GM12878 (cell line): ENCODE measurements at regions not wholly inside any gene's neighbourhood (a gene's known extent, or its start where the extent isn't known, plus 50 kb on each side); places are given as distances from the start of the nearest gene placed in this dataset.

Experiments
- ATAC-seq: fragments of 200-7000 bp; cut with Tn5 transposase; 3 replicates; pipeline ENCODE4 v1.9.1; 2020; ENCODE audit warnings: mild to moderate bottlenecking, moderate library complexity
- BruUV-seq: library from RNA; stranded (reverse); fragments of 400-500 nt; replicated peaks from 2 replicates; lab custom pipeline; 2021; lab: Mats Ljungman, UMichigan
- CTCF ChIA-PET: fragments of 300-600 bp; sonication (Branson Sonifier 250); formaldehyde crosslinking; extraction: SDS; loops from one replicate; lab custom pipeline; 2021; ENCODE audit warnings: inconsistent platforms; lab: Yijun Ruan, JAX
- POLR2A ChIA-PET: fragments of 350-600 bp; formaldehyde crosslinking; extraction: SDS; loops from one replicate; lab custom pipeline; 2021; ENCODE audit warnings: inconsistent platforms; lab: Charles Lee
- RAD21 ChIA-PET: fragments of 300-600 bp; sonication (Branson Sonifier 250); formaldehyde crosslinking; loops from one replicate; lab custom pipeline; 2023; ENCODE audit warnings: antibody characterized with exemption; ENCODE audit not compliant: unreplicated experiment; lab: Charles Lee
- SMC1A ChIA-PET: fragments of 300-600 bp; sonication (Branson Sonifier 250); formaldehyde crosslinking; loops from one replicate; lab custom pipeline; 2023; ENCODE audit not compliant: unreplicated experiment, uncharacterized antibody; lab: Charles Lee
- DNase-seq: peaks from one replicate; pipeline ENCODE4 v3.0.0-alpha.2; 2011; ENCODE audit warnings: low read depth, low spot score
- FAIRE-seq: peaks from 3 replicates; lab custom pipeline; 2011; peaks lifted over from hg19 to GRCh38; lab: Jason Lieb, UNC
- H2AFZ ChIP-seq: 2 replicates; pipeline ENCODE4 v1.6.0; 2011; ENCODE audit warnings: low read depth, low read length, control low read depth; ENCODE audit not compliant: control insufficient read depth
- H3K27ac ChIP-seq: 2 replicates; pipeline ENCODE4 v1.5.1; 2011; ENCODE audit warnings: control low read depth; ENCODE audit not compliant: control insufficient read depth, insufficient read depth
- H3K27me3 ChIP-seq, 2 experiments: replicated peaks in 1 of 2; 2 replicates each; pipeline versions ENCODE4 v1.6.0 to v1.6.1; 2011; ENCODE audit warnings: low read length in 1 of 2; ENCODE audit not compliant: control insufficient read depth in 2 of 2, insufficient read depth in 2 of 2
- H3K36me3 ChIP-seq, 2 experiments: 2 replicates each; pipeline ENCODE4 v1.5.1; 2011; ENCODE audit warnings: low read length in 1 of 2; ENCODE audit not compliant: control insufficient read depth in 2 of 2, insufficient read depth in 2 of 2
- H3K4me1 ChIP-seq: 2 replicates; pipeline ENCODE4 v1.6.1; 2011; ENCODE audit warnings: mild to moderate bottlenecking, low read length, moderate library complexity, mixed read lengths; ENCODE audit not compliant: control insufficient read depth, insufficient read depth
- H3K4me2 ChIP-seq: 2 replicates; pipeline ENCODE4 v1.6.0; 2011; ENCODE audit warnings: control low read depth; ENCODE audit not compliant: control insufficient read depth, insufficient read depth
- H3K4me3 ChIP-seq: fragments of 200-600 bp; sonication (generic); 2 replicates; pipeline ENCODE4 v1.5.1; 2016
- H3K79me2 ChIP-seq: 2 replicates; pipeline ENCODE4 v1.6.0; 2011; ENCODE audit warnings: low read length; ENCODE audit not compliant: control insufficient read depth, insufficient read depth
- H3K9ac ChIP-seq: 2 replicates; pipeline ENCODE4 v1.8.0; 2011; ENCODE audit warnings: low read length, control low read depth, mixed read lengths; ENCODE audit not compliant: control insufficient read depth, insufficient read depth
- H3K9me3 ChIP-seq: replicated peaks from 3 replicates; pipeline ENCODE4 v1.5.1; 2011; ENCODE audit warnings: mild to moderate bottlenecking, low read length; ENCODE audit not compliant: control insufficient read depth, insufficient read depth
- H4K20me1 ChIP-seq: 2 replicates; pipeline ENCODE4 v1.6.0; 2011; ENCODE audit not compliant: control insufficient read depth, insufficient read depth
- CREM ChIP-seq: IDR thresholded peaks from 2 replicates; pipeline ENCODE4 v1.6.1; 2014; ENCODE audit warnings: antibody characterized with exemption, low read depth
- LARP7 ChIP-seq: fragments of 450-650 bp; IDR thresholded peaks from 2 replicates; pipeline ENCODE4 v1.6.1; 2017; ENCODE audit warnings: mild to moderate bottlenecking
- NR2C1 ChIP-seq: fragments of 450-650 bp; IDR thresholded peaks from 2 replicates; pipeline ENCODE4 v1.6.1; 2017; ENCODE audit warnings: antibody characterized with exemption, mild to moderate bottlenecking, moderate library complexity
- POU2F2 ChIP-seq: IDR thresholded peaks from 3 replicates; pipeline ENCODE4 v1.6.1; 2011; ENCODE audit warnings: low read depth, mild to moderate bottlenecking, low read length, borderline replicate concordance
- SMC3 ChIP-seq: IDR thresholded peaks from 2 replicates; pipeline ENCODE4 v1.6.1; 2011; ENCODE audit warnings: low read length, improper control_type of control experiment, borderline replicate concordance
- YY1 ChIP-seq: IDR thresholded peaks from 2 replicates; pipeline ENCODE4 v1.6.1; 2011; ENCODE audit warnings: low read depth, mild to moderate bottlenecking, low read length
- WGBS: methylation state at CpG from one replicate; pipeline ENCODE4 v1.1.6; 2016; ENCODE audit warnings: low lambda C conversion rate; ENCODE audit not compliant: insufficient replicate concordance, insufficient coverage; ENCODE audit errors: missing lambda C conversion rate; 5-methylcytosine and 5-hydroxymethylcytosine counted together
- in situ Hi-C: fragments of 300-500 bp; cut with MboI; formaldehyde crosslinking; loops from 9 replicates; pipeline ENCODE4 v1.14.3; 2018; ENCODE audit warnings: mixed read lengths
- intact Hi-C: fragments of 100-400 bp; cut with micrococcal nuclease; formaldehyde crosslinking; loops from one replicate; pipeline ENCODE4 v1.14.2; 2022; ENCODE audit not compliant: unreplicated experiment
- TF ChIP-seq, protein P1 (sequence below): fragments of 450-650 bp; IDR thresholded peaks from 2 replicates; pipeline ENCODE4 v1.6.1; 2018; ENCODE audit warnings: mild to moderate bottlenecking, low read depth, moderate library complexity; ENCODE audit not compliant: partially characterized antibody
- TF ChIP-seq, protein P2 (sequence below): IDR thresholded peaks from 2 replicates; pipeline ENCODE4 v1.6.1; 2012; ENCODE audit warnings: low read depth, low read length, improper control_type of control experiment
- TF ChIP-seq, protein P3 (sequence below): fragments of 450-650 bp; IDR thresholded peaks from 2 replicates; pipeline ENCODE4 v1.6.1; 2017; ENCODE audit warnings: low read depth, mild to moderate bottlenecking, moderate library complexity
- TF ChIP-seq, protein P4 (sequence below): fragments of 450-650 bp; IDR thresholded peaks from 2 replicates; pipeline ENCODE4 v1.6.1; 2017; ENCODE audit warnings: mild to moderate bottlenecking, moderate library complexity
- TF ChIP-seq, protein P5 (sequence below): IDR thresholded peaks from 2 replicates; pipeline ENCODE4 v1.6.1; 2011; ENCODE audit warnings: low read depth, low read length, improper control_type of control experiment, borderline replicate concordance

DNA sequence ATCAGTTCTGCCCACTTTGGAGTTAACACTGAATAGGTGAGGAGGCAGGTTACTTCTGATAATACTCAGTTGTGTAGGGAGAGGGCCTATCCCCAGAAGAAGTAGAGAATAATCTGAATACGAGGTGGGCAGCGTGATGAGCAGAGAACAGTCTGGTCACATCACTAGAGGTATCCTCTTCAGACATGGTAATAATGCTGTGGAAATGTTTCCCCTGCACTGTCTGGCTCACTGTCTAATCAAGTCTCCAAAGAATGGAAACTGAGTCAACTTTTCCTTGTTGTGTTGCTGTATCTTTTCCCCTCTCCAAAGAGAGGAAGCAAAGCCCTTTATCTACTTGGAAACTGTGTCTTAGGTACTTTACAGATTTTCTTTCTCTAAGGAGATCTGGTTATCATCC lies 110.9 kb upstream of the ANKRD55 start (continued):
- TF ChIP-seq, protein P1, sequence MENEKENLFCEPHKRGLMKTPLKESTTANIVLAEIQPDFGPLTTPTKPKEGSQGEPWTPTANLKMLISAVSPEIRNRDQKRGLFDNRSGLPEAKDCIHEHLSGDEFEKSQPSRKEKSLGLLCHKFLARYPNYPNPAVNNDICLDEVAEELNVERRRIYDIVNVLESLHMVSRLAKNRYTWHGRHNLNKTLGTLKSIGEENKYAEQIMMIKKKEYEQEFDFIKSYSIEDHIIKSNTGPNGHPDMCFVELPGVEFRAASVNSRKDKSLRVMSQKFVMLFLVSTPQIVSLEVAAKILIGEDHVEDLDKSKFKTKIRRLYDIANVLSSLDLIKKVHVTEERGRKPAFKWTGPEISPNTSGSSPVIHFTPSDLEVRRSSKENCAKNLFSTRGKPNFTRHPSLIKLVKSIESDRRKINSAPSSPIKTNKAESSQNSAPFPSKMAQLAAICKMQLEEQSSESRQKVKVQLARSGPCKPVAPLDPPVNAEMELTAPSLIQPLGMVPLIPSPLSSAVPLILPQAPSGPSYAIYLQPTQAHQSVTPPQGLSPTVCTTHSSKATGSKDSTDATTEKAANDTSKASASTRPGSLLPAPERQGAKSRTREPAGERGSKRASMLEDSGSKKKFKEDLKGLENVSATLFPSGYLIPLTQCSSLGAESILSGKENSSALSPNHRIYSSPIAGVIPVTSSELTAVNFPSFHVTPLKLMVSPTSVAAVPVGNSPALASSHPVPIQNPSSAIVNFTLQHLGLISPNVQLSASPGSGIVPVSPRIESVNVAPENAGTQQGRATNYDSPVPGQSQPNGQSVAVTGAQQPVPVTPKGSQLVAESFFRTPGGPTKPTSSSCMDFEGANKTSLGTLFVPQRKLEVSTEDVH, result no peak
- TF ChIP-seq POU2F2 (no peak), YY1 (no peak)
- TF ChIP-seq, protein P2, sequence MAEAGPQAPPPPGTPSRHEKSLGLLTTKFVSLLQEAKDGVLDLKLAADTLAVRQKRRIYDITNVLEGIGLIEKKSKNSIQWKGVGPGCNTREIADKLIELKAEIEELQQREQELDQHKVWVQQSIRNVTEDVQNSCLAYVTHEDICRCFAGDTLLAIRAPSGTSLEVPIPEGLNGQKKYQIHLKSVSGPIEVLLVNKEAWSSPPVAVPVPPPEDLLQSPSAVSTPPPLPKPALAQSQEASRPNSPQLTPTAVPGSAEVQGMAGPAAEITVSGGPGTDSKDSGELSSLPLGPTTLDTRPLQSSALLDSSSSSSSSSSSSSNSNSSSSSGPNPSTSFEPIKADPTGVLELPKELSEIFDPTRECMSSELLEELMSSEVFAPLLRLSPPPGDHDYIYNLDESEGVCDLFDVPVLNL, result no peak
- TF ChIP-seq, all 136 proteins: peak for 0

DNA sequence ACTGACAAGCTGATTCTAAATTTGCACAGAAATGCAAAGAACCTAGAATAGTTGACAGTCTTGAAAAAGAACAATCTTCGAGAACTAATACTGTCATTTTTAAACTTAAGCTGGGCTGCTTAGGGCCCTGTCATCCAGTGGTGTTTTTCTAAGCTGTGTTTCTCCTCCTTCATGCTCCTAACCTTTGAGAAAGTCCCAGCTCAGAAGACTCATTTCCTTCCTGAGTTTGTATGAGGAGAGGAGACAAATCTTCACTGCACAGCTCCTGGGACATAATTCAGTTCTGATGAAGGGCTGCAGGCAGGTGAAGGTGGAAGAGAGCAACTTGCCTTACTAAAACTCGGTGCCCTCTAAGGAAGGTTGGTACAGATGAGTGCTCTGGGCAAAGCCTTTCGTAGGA lies 109.5 kb upstream of the ANKRD55 start:
- intact Hi-C loops, result no loop called here
- CTCF ChIA-PET, result interaction anchor here (1.1 to 1.9 kb wide), 3 partner anchors 27 to 29 kb away, joined by 3 to 6 read pairs (median 5); no protein-coding TSS in a partner anchor
- TF ChIP-seq SMC3, result no peak
- no peak for TF ChIP-seq LARP7
- TF ChIP-seq, protein P3, sequence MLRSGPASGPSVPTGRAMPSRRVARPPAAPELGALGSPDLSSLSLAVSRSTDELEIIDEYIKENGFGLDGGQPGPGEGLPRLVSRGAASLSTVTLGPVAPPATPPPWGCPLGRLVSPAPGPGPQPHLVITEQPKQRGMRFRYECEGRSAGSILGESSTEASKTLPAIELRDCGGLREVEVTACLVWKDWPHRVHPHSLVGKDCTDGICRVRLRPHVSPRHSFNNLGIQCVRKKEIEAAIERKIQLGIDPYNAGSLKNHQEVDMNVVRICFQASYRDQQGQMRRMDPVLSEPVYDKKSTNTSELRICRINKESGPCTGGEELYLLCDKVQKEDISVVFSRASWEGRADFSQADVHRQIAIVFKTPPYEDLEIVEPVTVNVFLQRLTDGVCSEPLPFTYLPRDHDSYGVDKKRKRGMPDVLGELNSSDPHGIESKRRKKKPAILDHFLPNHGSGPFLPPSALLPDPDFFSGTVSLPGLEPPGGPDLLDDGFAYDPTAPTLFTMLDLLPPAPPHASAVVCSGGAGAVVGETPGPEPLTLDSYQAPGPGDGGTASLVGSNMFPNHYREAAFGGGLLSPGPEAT, result no peak
- TF ChIP-seq CREM, result no peak
- TF ChIP-seq NR2C1, result no peak
- TF ChIP-seq, protein P4, sequence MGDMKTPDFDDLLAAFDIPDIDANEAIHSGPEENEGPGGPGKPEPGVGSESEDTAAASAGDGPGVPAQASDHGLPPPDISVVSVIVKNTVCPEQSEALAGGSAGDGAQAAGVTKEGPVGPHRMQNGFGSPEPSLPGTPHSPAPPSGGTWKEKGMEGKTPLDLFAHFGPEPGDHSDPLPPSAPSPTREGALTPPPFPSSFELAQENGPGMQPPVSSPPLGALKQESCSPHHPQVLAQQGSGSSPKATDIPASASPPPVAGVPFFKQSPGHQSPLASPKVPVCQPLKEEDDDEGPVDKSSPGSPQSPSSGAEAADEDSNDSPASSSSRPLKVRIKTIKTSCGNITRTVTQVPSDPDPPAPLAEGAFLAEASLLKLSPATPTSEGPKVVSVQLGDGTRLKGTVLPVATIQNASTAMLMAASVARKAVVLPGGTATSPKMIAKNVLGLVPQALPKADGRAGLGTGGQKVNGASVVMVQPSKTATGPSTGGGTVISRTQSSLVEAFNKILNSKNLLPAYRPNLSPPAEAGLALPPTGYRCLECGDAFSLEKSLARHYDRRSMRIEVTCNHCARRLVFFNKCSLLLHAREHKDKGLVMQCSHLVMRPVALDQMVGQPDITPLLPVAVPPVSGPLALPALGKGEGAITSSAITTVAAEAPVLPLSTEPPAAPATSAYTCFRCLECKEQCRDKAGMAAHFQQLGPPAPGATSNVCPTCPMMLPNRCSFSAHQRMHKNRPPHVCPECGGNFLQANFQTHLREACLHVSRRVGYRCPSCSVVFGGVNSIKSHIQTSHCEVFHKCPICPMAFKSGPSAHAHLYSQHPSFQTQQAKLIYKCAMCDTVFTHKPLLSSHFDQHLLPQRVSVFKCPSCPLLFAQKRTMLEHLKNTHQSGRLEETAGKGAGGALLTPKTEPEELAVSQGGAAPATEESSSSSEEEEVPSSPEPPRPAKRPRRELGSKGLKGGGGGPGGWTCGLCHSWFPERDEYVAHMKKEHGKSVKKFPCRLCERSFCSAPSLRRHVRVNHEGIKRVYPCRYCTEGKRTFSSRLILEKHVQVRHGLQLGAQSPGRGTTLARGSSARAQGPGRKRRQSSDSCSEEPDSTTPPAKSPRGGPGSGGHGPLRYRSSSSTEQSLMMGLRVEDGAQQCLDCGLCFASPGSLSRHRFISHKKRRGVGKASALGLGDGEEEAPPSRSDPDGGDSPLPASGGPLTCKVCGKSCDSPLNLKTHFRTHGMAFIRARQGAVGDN, result no peak
- TF ChIP-seq, protein P5, sequence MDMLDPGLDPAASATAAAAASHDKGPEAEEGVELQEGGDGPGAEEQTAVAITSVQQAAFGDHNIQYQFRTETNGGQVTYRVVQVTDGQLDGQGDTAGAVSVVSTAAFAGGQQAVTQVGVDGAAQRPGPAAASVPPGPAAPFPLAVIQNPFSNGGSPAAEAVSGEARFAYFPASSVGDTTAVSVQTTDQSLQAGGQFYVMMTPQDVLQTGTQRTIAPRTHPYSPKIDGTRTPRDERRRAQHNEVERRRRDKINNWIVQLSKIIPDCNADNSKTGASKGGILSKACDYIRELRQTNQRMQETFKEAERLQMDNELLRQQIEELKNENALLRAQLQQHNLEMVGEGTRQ, result no peak

More for the DNA sequence above, 109.5 kb upstream of the ANKRD55 start:
- in situ Hi-C loops, result no loop called here
- no peak overlapping the region for H3K9ac ChIP-seq
- ATAC-seq, result no peak
- H3K27me3 ChIP-seq, result no peaks in the 10 kb centered on the region
- H2AFZ ChIP-seq, result no peak overlapping the region
- SMC1A ChIA-PET, result interaction anchor here (0.6 to 1.3 kb wide), 5 partner anchors 9 to 989 kb away, joined by 3 read pairs; no protein-coding TSS in a partner anchor
- RAD21 ChIA-PET, result no interaction called here
- no peaks in the 10 kb centered on the region for H4K20me1 ChIP-seq
- H3K4me1 ChIP-seq, result no peaks in the 10 kb centered on the region
- no peaks in the 10 kb centered on the region; the same call in 2 of the 3 replicates for H3K9me3 ChIP-seq
- DNase-seq, result no peak
- H3K36me3 ChIP-seq, result no peaks in the 10 kb centered on the region
- no TSS peak for BruUV-seq
- no peak for FAIRE-seq
- no peak overlapping the region for H3K27ac ChIP-seq
- no peaks in the 10 kb centered on the region for H3K79me2 ChIP-seq
- no peak overlapping the region for H3K4me3 ChIP-seq
- no peak overlapping the region for H3K4me2 ChIP-seq
- WGBS, result 35% methylated on average over 3 of the region's 3 CpGs
- POLR2A ChIA-PET, result no interaction called here
